ENCODE measurements at regions not wholly inside any gene's neighbourhood (a gene's known extent, or its start where the extent isn't known, plus 50 kb on each side); places are given as distances from the start of the nearest gene placed in this dataset.

GRCh38 chr3:27578032-27578431 is 93.8 kb upstream of the SLC4A7 start:
- Mint-ChIP-seq H3K27me3 (no peaks in the 10 kb centered on the region), H3K36me3 (ENCODE audit: insufficient read depth) (peaks cover 3% of the 10 kb centered on the region), H3K9me3 (ENCODE audit: low read depth) (peaks cover 4% of the 10 kb centered on the region), H3K4me1 (ENCODE audit: low read depth) (no peaks in the 10 kb centered on the region), H3K27ac (no peak overlapping the region), H3K4me3 (ENCODE audit: low read depth) (no peak overlapping the region)
- TF ChIP-seq CTCF (IDR thresholded peaks at IDR 0.05; ENCODE audit: unreplicated experiment), result no peak
- DNase-seq (ENCODE audit: low spot score, unreplicated experiment), result no peak

- Mint-ChIP-seq H3K27ac (no peak overlapping the region), H3K4me1 (ENCODE audit: low read depth) (no peaks in the 10 kb centered on the region), H3K4me3 (ENCODE audit: low read depth) (no peak overlapping the region), H3K27me3 (no peaks in the 10 kb centered on the region), H3K9me3 (ENCODE audit: low read depth) (peaks cover 4% of the 10 kb centered on the region), H3K36me3 (ENCODE audit: insufficient read depth) (peaks cover 3% of the 10 kb centered on the region)
- DNase-seq (ENCODE audit: low spot score, unreplicated experiment), result no peak
- TF ChIP-seq CTCF (IDR thresholded peaks at IDR 0.05; ENCODE audit: unreplicated experiment), result no peak
Measured at GRCh38 chr3:27577504-27577903, 93.3 kb upstream of the SLC4A7 start.

GRCh38 chr3:27576171-27576570 is 92.0 kb upstream of the SLC4A7 start:
- Mint-ChIP-seq H3K4me3 (ENCODE audit: low read depth) (no peak overlapping the region), H3K9me3 (ENCODE audit: low read depth) (no peaks in the 10 kb centered on the region), H3K36me3 (ENCODE audit: insufficient read depth) (no peaks in the 10 kb centered on the region), H3K4me1 (ENCODE audit: low read depth) (no peaks in the 10 kb centered on the region), H3K27me3 (no peaks in the 10 kb centered on the region), H3K27ac (no peak overlapping the region)
- no peak for TF ChIP-seq CTCF (IDR thresholded peaks at IDR 0.05; ENCODE audit: unreplicated experiment)
- DNase-seq (ENCODE audit: low spot score, unreplicated experiment), result no peak

GRCh38 chr3:27575499-27575898 is 91.3 kb upstream of the SLC4A7 start:
- H3K27me3 Mint-ChIP-seq, result no peaks in the 10 kb centered on the region
- no peak for TF ChIP-seq CTCF (IDR thresholded peaks at IDR 0.05; ENCODE audit: unreplicated experiment)
- no peaks in the 10 kb centered on the region for H3K4me1 Mint-ChIP-seq (ENCODE audit: low read depth)
- no peaks in the 10 kb centered on the region for H3K9me3 Mint-ChIP-seq (ENCODE audit: low read depth)
- no peak overlapping the region for H3K4me3 Mint-ChIP-seq (ENCODE audit: low read depth)
- H3K27ac Mint-ChIP-seq, result no peak overlapping the region
- no peak for DNase-seq (ENCODE audit: low spot score, unreplicated experiment)
- no peaks in the 10 kb centered on the region for H3K36me3 Mint-ChIP-seq (ENCODE audit: insufficient read depth)

- Mint-ChIP-seq H3K27ac (no peak overlapping the region), H3K9me3 (ENCODE audit: low read depth) (no peaks in the 10 kb centered on the region), H3K27me3 (no peaks in the 10 kb centered on the region), H3K36me3 (ENCODE audit: insufficient read depth) (no peaks in the 10 kb centered on the region), H3K4me3 (ENCODE audit: low read depth) (no peak overlapping the region), H3K4me1 (ENCODE audit: low read depth) (no peaks in the 10 kb centered on the region)
- no peak for DNase-seq (ENCODE audit: low spot score, unreplicated experiment)
- no peak for TF ChIP-seq CTCF (IDR thresholded peaks at IDR 0.05; ENCODE audit: unreplicated experiment)
Measured at GRCh38 chr3:27574438-27574795, 90.2 kb upstream of the SLC4A7 start.

Measured in progenitor cell of endocrine pancreas (in vitro differentiated cells).